OCI-LY3 (cell line): ENCODE measurements at regions not wholly inside any gene's neighbourhood (a gene's known extent, or its start where the extent isn't known, plus 50 kb on each side); places are given as distances from the start of the nearest gene placed in this dataset.
"Not testable (repeated sequence)": the region's sequence is repeated elsewhere in the genome, so short reads cannot be mapped to it uniquely, and the experiment has no call there.

ENCODE experiments used
- CTCF ChIP-seq: fragments of 200-600, 300-600 bp; sonication (generic); IDR thresholded peaks from 2 replicates; pipeline ENCODE4 v1.5.1; 2014; ENCODE audit warnings: antibody characterized with exemption, low read length, low read depth
- EZH2phosphoT487 ChIP-seq: fragments of 200-600 bp; shearing (Covaris generic); IDR thresholded peaks from 2 replicates; pipeline ENCODE4 v1.6.1; 2018; ENCODE audit warnings: antibody characterized with exemption, mixed run types, low read depth

DNA sequence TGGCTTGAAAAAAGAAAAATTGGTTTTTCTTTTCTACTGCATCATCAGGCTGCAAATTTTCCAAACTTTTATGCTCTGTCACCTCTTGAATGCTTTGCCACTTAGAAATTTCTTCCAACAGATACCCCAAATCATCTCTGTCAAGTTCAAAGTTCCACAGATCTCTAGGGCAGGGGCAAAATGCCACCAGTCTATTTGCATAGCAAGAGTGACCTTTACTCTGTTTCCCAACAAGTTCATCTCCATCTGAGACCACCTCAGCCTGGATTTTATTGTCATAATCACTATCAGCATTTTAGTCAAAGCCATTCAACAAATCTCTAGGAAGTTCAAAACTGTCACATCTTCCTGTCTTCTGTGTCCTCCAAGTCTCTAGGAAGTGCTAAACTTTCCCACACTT lies 240.3 kb downstream of the DPY19L2 start:
- TF ChIP-seq CTCF, EZH2phosphoT487: not testable (repeated sequence)
